EH (cell line): ENCODE measurements at regions not wholly inside any gene's neighbourhood (a gene's known extent, or its start where the extent isn't known, plus 50 kb on each side); places are given as distances from the start of the nearest gene placed in this dataset.
"Not testable (repeated sequence)": the region's sequence is repeated elsewhere in the genome, so short reads cannot be mapped to it uniquely, and the experiment has no call there.

Experiments used
- DNase-seq: peaks from one replicate; pipeline ENCODE4 v3.0.0-alpha.2; 2015; ENCODE audit warnings: low read depth

- no peak for DNase-seq
Observed at GRCh38 chr6:67875877-67876383, 759.2 kb upstream of the ADGRB3 start.

GRCh38 chr6:67870321-67870720 is 764.8 kb upstream of the ADGRB3 start:
- no peak for DNase-seq

GRCh38 chr6:67863346-67863745 is 771.7 kb upstream of the ADGRB3 start:
- no peak for DNase-seq

GRCh38 chr6:67854098-67854497 is 781.0 kb upstream of the ADGRB3 start:
- no peak for DNase-seq

GRCh38 chr6:67839818-67840217 is 795.3 kb upstream of the ADGRB3 start:
- no peak for DNase-seq

- DNase-seq = no peak
Observed at GRCh38 chr6:67825201-67825895, 809.7 kb upstream of the ADGRB3 start.

GRCh38 chr6:67818322-67818721 is 816.8 kb upstream of the ADGRB3 start:
- DNase-seq = no peak

GRCh38 chr6:67815623-67816022 is 819.5 kb upstream of the ADGRB3 start:
- DNase-seq = no peak

GRCh38 chr6:67814262-67814661 is 820.8 kb upstream of the ADGRB3 start:
- no peak for DNase-seq

GRCh38 chr6:67812693-67813092 is 822.4 kb upstream of the ADGRB3 start:
- DNase-seq = no peak

GRCh38 chr6:67812125-67812524 is 823.0 kb upstream of the ADGRB3 start:
- no peak for DNase-seq

- no peak for DNase-seq
Observed at GRCh38 chr6:67811239-67812037, 823.6 kb upstream of the ADGRB3 start.

- DNase-seq = not testable (repeated sequence)
Observed at GRCh38 chr6:67804808-67805207, 830.3 kb upstream of the ADGRB3 start.

GRCh38 chr6:67802771-67803170 is 832.3 kb upstream of the ADGRB3 start:
- DNase-seq = no peak

- DNase-seq = no peak
Observed at GRCh38 chr6:67792996-67793395, 842.1 kb upstream of the ADGRB3 start.

- DNase-seq = no peak
Observed at GRCh38 chr6:67790569-67790968, 844.5 kb upstream of the ADGRB3 start.

GRCh38 chr6:67787119-67787518 is 848.0 kb upstream of the ADGRB3 start:
- DNase-seq = not testable (repeated sequence)

- DNase-seq = no peak
Observed at GRCh38 chr6:67779876-67780275, 855.2 kb upstream of the ADGRB3 start.

- no peak for DNase-seq
Observed at GRCh38 chr6:67775333-67775732, 859.7 kb upstream of the ADGRB3 start.

- DNase-seq = no peak
Observed at GRCh38 chr6:67768972-67769371, 866.1 kb upstream of the ADGRB3 start.

GRCh38 chr6:67767046-67767822 is 867.8 kb upstream of the ADGRB3 start:
- DNase-seq = not testable (repeated sequence)

GRCh38 chr6:67766057-67766456 is 869.0 kb upstream of the ADGRB3 start:
- DNase-seq = no peak

GRCh38 chr6:67759001-67759400 is 876.1 kb upstream of the ADGRB3 start:
- no peak for DNase-seq
